COLO668 (cell line): ENCODE measurements at regions not wholly inside any gene's neighbourhood (a gene's known extent, or its start where the extent isn't known, plus 50 kb on each side); places are given as distances from the start of the nearest gene placed in this dataset.

Experiments used
- DNase-seq: peaks from one replicate; lab custom pipeline; 2025; ENCODE audit not compliant: unreplicated experiment; lab: John Stamatoyannopoulos, UW

GRCh38 chr15:87489456-87489855 is 767.1 kb downstream of the NTRK3 start:
- no peak for DNase-seq

DNA sequence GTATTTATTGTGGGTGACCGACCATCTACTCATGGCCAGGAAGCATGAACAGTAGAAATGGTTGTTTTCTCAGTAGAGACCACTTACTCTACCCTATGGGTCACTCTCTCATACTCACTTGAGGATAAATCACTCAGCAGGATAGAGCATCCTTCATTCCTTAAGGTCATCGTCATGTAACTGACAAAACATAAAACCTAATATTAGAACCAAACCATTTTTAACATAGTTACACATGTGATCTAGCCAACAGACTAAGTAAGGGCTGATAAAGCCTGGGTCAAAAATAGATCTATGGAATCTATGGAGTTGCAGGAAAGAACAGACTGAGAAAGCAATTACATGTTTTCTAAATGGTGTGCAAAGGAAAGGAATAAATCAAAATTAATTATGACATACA is 769.1 kb downstream of the NTRK3 start:
- DNase-seq, result no peak

DNA sequence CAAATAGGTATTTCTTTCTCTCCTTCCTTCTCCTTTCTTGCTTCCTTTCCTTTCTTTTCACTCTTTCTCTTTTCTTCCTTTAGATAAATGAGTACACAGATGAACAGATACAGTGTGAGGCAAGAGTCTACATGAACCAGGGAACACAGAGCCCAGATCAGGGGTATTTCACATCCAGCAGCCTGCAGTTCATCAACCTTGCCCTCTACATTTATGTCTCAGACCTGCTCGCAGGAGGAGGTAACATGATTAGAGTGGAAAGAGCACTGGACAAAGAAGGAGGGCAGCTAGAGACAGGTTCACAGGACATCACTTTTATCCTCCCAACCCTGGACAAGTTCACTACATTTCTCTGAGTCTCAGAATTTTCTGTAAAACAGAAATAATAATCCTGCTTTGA is 773.1 kb downstream of the NTRK3 start:
- no peak for DNase-seq

- no peak for DNase-seq
Observed at GRCh38 chr15:87481126-87481525, 775.4 kb downstream of the NTRK3 start.

DNA sequence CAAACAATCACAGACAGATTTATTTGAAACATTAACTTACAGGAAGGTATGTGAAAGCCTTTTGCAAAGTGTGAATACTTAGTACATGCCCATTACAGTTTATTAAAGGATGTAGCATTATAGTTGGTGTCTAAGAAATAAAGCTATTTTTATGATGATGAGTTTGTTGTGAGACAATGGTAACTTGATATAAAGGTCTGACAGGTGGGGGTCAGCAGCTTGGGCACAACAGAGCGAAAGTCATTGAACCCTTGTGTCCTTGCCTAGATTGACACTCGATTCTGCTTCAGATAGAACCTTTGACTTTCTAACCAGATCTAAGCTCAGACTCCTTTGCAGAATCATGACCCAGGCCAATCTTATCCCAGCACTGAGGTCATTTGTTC is 777.9 kb downstream of the NTRK3 start:
- DNase-seq, result no peak

DNA sequence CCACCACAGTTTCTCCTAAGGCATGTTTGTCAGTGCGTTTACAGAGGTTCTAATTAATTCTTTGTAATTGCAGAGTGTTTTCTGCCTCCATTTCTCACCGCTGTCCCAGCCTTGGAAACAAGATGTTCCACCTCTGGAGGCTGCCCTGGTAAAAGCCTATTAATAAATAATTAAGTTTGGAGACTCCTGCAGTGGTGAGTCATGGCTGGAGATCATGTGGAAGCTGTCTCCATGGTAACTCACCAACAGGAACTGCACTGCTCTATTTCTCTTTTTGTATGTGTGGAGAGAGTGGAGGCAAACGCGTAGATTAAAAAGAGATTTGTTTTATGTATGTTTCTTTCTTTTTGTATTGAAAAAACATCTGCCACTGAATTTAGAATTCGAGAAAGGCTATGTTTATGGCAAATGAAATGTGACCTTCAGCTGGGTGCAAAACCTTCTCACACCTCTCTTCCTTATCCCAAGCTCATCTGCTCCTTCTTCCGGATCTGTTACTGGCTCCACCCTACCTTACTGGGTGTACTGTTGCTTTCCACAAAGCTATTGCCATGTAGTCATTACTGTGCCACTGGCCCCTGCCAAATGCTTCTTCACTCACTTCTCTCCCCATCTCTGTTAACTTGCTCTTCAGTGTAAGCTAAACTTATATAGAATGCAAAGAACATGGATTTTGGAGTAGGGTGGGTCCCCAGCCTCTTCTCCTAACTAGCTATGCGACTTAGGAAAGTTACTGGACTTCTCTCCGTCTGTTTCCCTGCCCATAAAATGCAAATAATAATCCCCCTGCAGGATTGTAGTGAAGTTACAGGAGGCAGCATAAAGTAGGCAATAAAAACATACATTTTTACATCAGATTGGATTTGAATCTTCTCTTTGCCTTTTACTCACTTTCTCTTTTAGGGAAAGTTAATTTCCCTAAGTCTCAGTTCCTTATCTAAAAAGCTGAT is 778.5 kb downstream of the NTRK3 start:
- DNase-seq, result peak; percentile 50

- DNase-seq, result no peak
Observed at GRCh38 chr15:87477026-87477425, 779.5 kb downstream of the NTRK3 start.

- no peak for DNase-seq
Observed at GRCh38 chr15:87470923-87471322, 785.6 kb downstream of the NTRK3 start.

DNA sequence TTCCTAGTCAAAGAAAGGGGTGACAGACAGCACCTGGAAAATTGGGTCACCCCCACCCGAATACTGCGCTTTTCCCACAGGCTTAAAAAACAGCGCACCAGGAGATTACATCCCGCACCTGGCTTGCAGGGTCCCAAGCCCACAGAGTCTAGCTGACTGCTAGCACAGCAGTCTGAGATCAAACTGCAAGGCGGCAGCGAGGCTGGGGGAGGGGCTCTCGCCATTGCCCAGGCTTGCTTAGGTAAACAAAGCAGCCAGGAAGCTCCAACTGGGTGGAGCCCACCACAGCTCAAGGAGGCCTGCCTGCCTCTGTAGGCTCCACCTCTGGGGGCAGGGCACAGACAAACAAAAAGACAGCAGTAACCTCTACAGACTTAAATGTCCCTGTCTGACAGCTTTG is 792.6 kb downstream of the NTRK3 start:
- peak; percentile 10 for DNase-seq

- DNase-seq, result no peak
Observed at GRCh38 chr15:87461631-87462030, 794.9 kb downstream of the NTRK3 start.

- no peak for DNase-seq
Observed at GRCh38 chr15:87454860-87455259, 801.7 kb downstream of the NTRK3 start.

GRCh38 chr15:87450314-87450713 is 806.2 kb downstream of the NTRK3 start:
- no peak for DNase-seq

GRCh38 chr15:87439090-87439489 is 817.4 kb downstream of the NTRK3 start:
- DNase-seq, result no peak

- DNase-seq, result no peak
Observed at GRCh38 chr15:87433871-87434270, 822.7 kb downstream of the NTRK3 start.

- no peak for DNase-seq
Observed at GRCh38 chr15:87429754-87430153, 826.8 kb downstream of the NTRK3 start.

- no peak for DNase-seq
Observed at GRCh38 chr15:87420017-87420416, 836.5 kb downstream of the NTRK3 start.

DNA sequence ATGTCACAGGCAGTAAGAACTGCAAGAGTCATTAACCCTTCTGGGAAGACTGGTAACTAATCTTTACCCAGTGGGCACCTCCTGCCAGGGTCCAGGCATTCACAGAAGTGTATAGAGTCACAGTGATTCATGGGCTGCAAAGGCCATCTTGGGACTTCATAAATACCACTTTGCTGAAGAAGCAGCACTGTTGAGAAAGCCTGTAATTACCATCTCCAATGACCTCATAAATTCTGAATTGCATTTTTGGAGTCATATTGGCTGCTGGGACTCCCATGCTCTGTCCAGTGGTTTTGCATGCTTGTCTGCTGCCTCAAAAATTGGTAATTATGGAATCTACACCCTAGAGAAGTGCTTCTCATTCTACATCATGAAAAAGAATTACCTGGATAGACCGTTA is 837.2 kb downstream of the NTRK3 start:
- no peak for DNase-seq

DNA sequence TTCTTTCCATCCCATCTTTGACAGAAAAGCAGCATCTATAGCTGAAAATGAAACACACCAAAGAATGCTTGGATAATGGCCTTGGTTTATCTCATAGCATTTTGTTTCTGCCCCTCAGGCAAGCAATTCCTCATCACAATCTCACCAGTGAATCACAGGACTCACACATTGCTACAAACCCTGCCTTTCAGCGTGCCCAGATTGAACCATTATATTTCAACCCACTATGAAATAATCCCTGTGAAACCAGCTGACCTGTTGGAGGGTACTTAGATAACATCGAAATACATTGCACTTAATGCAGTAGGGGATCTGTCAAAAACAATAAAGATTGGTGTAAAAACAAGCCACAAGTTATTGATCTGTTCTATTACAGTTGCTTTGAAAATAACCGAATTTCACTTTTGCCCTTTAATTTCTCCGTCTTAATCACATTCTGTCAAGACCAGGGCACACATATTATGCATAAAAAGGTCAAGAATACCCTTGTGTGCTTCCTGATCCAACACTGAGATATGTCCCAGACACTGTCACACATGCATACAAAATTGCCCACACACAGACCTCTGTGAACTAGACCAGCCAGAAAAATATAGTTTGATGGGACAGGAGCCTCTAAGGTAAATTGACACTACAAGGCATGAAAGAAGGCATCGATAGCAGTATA is 839.8 kb downstream of the NTRK3 start:
- no peak for DNase-seq

- no peak for DNase-seq
Observed at GRCh38 chr15:87408902-87409301, 847.6 kb downstream of the NTRK3 start.

- no peak for DNase-seq
Observed at GRCh38 chr15:87403973-87404372, 852.6 kb downstream of the NTRK3 start.

DNA sequence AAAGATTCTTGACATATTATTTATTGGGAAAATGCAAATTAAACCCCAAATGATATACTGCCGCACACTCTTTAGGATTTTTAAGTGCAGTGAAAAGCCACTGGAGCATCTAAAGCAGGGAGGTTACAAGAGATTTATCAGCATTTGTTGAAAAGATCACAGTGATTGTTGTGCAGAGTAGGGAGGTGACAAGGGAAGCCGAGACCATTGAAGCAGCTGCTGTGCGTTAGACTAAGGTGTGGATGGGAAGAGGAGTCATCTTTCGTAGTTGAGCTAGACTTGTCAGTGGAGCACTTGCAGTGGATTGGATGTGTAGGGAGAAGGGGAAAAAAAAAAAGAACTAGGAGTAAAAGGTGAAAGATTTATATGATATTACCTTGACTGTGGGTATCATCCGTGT is 854.6 kb downstream of the NTRK3 start:
- DNase-seq, result no peak

GRCh38 chr15:87394676-87395075 is 861.9 kb downstream of the NTRK3 start:
- no peak for DNase-seq
